Endothelial cell of umbilical vein (primary cell): ENCODE measurements at regions not wholly inside any gene's neighbourhood (a gene's known extent, or its start where the extent isn't known, plus 50 kb on each side); places are given as distances from the start of the nearest gene placed in this dataset.

ENCODE experiments used
- BruUV-seq: library from RNA; stranded (reverse); fragments of 400-500 nt; replicated peaks from 2 replicates; lab custom pipeline; 2021; lab: Mats Ljungman, UMichigan
- CTCF ChIA-PET: fragments of 300-600, 350-600 bp; sonication (Branson Sonifier 250); formaldehyde crosslinking; loops from one replicate; lab custom pipeline; 2021; ENCODE audit warnings: antibody characterized with exemption, inconsistent platforms; lab: Charles Lee
- POLR2A ChIA-PET: fragments of 300-600, 350-600 bp; sonication (Branson Sonifier 250); formaldehyde crosslinking; loops from one replicate; lab custom pipeline; 2021; ENCODE audit warnings: antibody characterized with exemption, inconsistent platforms; lab: Charles Lee
- DNase-seq: peaks from one replicate; pipeline ENCODE4 v3.0.0-alpha.2; 2011; ENCODE audit warnings: low read depth, low spot score
- FAIRE-seq: peaks from 2 replicates; lab custom pipeline; 2011; peaks lifted over from hg19 to GRCh38; lab: Jason Lieb, UNC
- H2AFZ ChIP-seq: 2 replicates; pipeline ENCODE4 v1.6.0; 2012; ENCODE audit warnings: low read depth, low read length, control low read depth, inconsistent platforms
- H3K27ac ChIP-seq: 2 replicates; pipeline ENCODE4 v1.5.1; 2011; ENCODE audit warnings: low read depth, mild to moderate bottlenecking, control low read depth, low read length, moderate library complexity; ENCODE audit not compliant: insufficient read depth
- H3K27me3 ChIP-seq, 2 experiments: 2 replicates each; pipeline versions ENCODE4 v1.6.0 to v1.6.1; 2011; ENCODE audit warnings: low read length in 2 of 2, mixed read lengths in 1 of 2; ENCODE audit not compliant: control insufficient read depth in 2 of 2, insufficient read depth in 2 of 2
- H3K36me3 ChIP-seq, 2 experiments: 2 replicates in 1 of 2; 3 replicates in 1 of 2; pipeline ENCODE4 v1.5.1; 2011; ENCODE audit warnings: low read length in 2 of 2, mild to moderate bottlenecking in 1 of 2, moderate library complexity in 1 of 2; ENCODE audit not compliant: control insufficient read depth in 2 of 2, insufficient read depth in 2 of 2; ENCODE audit errors: extremely low read depth in 1 of 2
- H3K4me1 ChIP-seq: 3 replicates; pipeline ENCODE4 v1.5.1; 2011; ENCODE audit warnings: mild to moderate bottlenecking, low read length; ENCODE audit not compliant: control insufficient read depth, insufficient read depth; ENCODE audit errors: extremely low read depth
- H3K4me2 ChIP-seq: 2 replicates; pipeline ENCODE4 v1.6.1; 2011; ENCODE audit warnings: low read length, control low read depth, mixed read lengths; ENCODE audit not compliant: insufficient read depth
- H3K4me3 ChIP-seq, 3 experiments: fragments of 200-600 bp in 1 of 3; sonication (generic), shearing (Covaris generic) in 1 of 3; replicated peaks in 1 of 3; 2 replicates each; pipeline ENCODE4 v1.5.1; 2011 to 2016; ENCODE audit warnings: control low read depth in 3 of 3, low read length in 3 of 3, mild to moderate bottlenecking in 2 of 3, inconsistent platforms in 1 of 3, low read depth in 1 of 3, moderate library complexity in 1 of 3; ENCODE audit not compliant: insufficient read depth in 1 of 3
- H3K79me2 ChIP-seq: 2 replicates; pipeline ENCODE4 v1.6.0; 2012; ENCODE audit warnings: low read length, inconsistent platforms; ENCODE audit not compliant: control insufficient read depth, insufficient read depth
- H3K9ac ChIP-seq: replicated peaks from 2 replicates; pipeline ENCODE3; 2011; ENCODE audit warnings: low read length, control low read depth; ENCODE audit not compliant: insufficient read depth; ENCODE audit errors: extremely low read depth
- H3K9me1 ChIP-seq: replicated peaks from 3 replicates; pipeline ENCODE4 v1.6.0; 2011; ENCODE audit warnings: mild to moderate bottlenecking, low read length; ENCODE audit not compliant: control insufficient read depth, insufficient read depth; ENCODE audit errors: extremely low read depth
- H3K9me3 ChIP-seq: replicated peaks from 2 replicates; pipeline ENCODE4 v1.5.1; 2012; ENCODE audit warnings: low read length, inconsistent platforms; ENCODE audit not compliant: control insufficient read depth, insufficient read depth
- H4K20me1 ChIP-seq: replicated peaks from 2 replicates; pipeline ENCODE3; 2011; ENCODE audit warnings: mild to moderate bottlenecking, low read length; ENCODE audit not compliant: control insufficient read depth, insufficient read depth; ENCODE audit errors: extremely low read depth
- CTCF ChIP-seq, 2 donors: IDR thresholded peaks; 1 replicate in 1 of 2; 2 replicates in 1 of 2; pipeline ENCODE4 v1.5.1; 2011; ENCODE audit warnings: low read length in 2 of 2, mild to moderate bottlenecking in 2 of 2, moderate library complexity in 2 of 2, control low read depth in 1 of 2, inconsistent platforms in 1 of 2, low read depth in 1 of 2; ENCODE audit not compliant: insufficient read depth in 1 of 2; ENCODE audit errors: extremely low read depth in 1 of 2
- EZH2 ChIP-seq: IDR thresholded peaks from 2 replicates; pipeline ENCODE4 v1.6.1; 2012; ENCODE audit warnings: borderline replicate concordance, low read depth, mild to moderate bottlenecking, moderate library complexity, low read length, inconsistent platforms; ENCODE audit not compliant: severe bottlenecking
- FOS ChIP-seq: IDR thresholded peaks from 2 replicates; pipeline ENCODE4 v1.6.1; 2011; ENCODE audit warnings: mild to moderate bottlenecking, low read length, moderate library complexity, borderline replicate concordance; ENCODE audit not compliant: insufficient read depth
- GATA2 ChIP-seq: IDR thresholded peaks from 2 replicates; pipeline ENCODE4 v1.7.0; 2011; ENCODE audit warnings: low read depth, mild to moderate bottlenecking, moderate library complexity, mixed read lengths, low read length; ENCODE audit not compliant: insufficient read length, insufficient read depth
- JUN ChIP-seq: IDR thresholded peaks from 2 replicates; pipeline ENCODE4 v1.6.1; 2011; ENCODE audit warnings: borderline replicate concordance, low read depth; ENCODE audit not compliant: insufficient read length, insufficient read depth
- MAX ChIP-seq: IDR thresholded peaks from 2 replicates; pipeline ENCODE4 v1.6.1; 2011; ENCODE audit not compliant: insufficient read depth, insufficient read length
- MYC ChIP-seq: IDR thresholded peaks from one replicate; pipeline ENCODE4 v1.6.1; 2011; ENCODE audit warnings: mild to moderate bottlenecking, low read depth, low read length
- POLR2A ChIP-seq: IDR thresholded peaks from 2 replicates; pipeline ENCODE4 v1.6.1; 2012; ENCODE audit warnings: low read depth, mild to moderate bottlenecking, control low read depth, low read length
- POLR2AphosphoS5 ChIP-seq: IDR thresholded peaks from 2 replicates; pipeline ENCODE4 v1.6.1; 2012; ENCODE audit warnings: low read depth, mild to moderate bottlenecking, control low read depth, low read length, moderate library complexity; ENCODE audit not compliant: insufficient read depth
- dilution Hi-C: fragments of 300-500 bp; cut with MboI; formaldehyde crosslinking; loops from one replicate; pipeline ENCODE4 v1.15.0; 2019; ENCODE audit warnings: low sequenced_read_pairs; ENCODE audit not compliant: extremely low pct_ligation_motif_present
- intact Hi-C: fragments of 100-400 bp; cut with micrococcal nuclease; formaldehyde crosslinking; loops from one replicate; pipeline ENCODE4 v1.10.0; 2022

DNA sequence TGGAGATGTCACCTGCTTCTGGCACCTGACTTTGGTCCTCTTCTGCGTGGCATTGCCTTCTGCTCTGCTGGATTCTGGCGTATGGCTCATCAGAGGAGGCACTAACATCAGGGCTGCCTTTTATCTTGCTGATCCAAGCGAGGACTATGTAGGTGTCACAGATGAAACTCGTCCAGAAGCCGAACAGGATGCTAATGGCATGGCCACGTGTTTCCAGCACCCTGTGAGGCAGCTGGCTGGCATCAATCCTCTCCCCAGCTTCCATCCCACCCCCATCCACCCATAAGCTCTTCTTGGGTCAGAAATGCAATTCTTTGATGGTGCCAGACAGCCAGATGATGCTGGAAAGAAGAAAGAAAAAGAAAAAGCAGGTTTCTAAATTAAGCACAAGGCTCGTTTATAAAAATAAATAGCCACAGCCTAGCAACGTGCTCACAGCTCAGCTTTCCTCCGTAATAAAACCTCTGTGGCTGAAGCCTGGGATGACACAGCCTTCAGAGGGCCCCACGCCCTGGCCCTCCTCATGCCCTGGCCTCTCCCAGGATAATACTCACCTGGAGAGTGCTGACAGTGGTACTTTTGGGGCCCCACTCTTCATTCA lies 212.9 kb upstream of the SERP2 start:
- dilution Hi-C loops: no loop called here

More for the DNA sequence above, 212.9 kb upstream of the SERP2 start:
- H3K4me2 ChIP-seq: no peak overlapping the region
- H3K9me3 ChIP-seq: no peaks in the 10 kb centered on the region
- peaks cover 0 to 6% of the 10 kb centered on the region in 2 experiments for H3K27me3 ChIP-seq
- TF ChIP-seq MAX (no peak), POLR2AphosphoS5 (no peak), FOS (no peak), JUN (no peak), CTCF (IDR thresholded peaks at IDR 0.05; ENCODE audit: extremely low read depth in 1 of 2, insufficient read depth in 1 of 2, low read depth in 1 of 2, low read length in 2 of 2) (no peak), MYC (no peak), POLR2A (no peak), GATA2 (no peak), EZH2 (no peak)
- CTCF ChIA-PET: no interaction called here
- H3K36me3 ChIP-seq: no peaks in the 10 kb centered on the region
- no peak for DNase-seq
- no peak overlapping the region for H3K4me3 ChIP-seq
- H4K20me1 ChIP-seq: no peaks in the 10 kb centered on the region
- no TSS peak for BruUV-seq
- intact Hi-C loops: no loop called here
- no peak for FAIRE-seq
- peaks cover 3% of the 10 kb centered on the region for H3K4me1 ChIP-seq
- H3K79me2 ChIP-seq: no peaks in the 10 kb centered on the region
- H3K9me1 ChIP-seq: no peaks in the 10 kb centered on the region
- no peak overlapping the region for H3K27ac ChIP-seq
- no peak overlapping the region for H2AFZ ChIP-seq
- POLR2A ChIA-PET: no interaction called here
- H3K9ac ChIP-seq: no peak overlapping the region
